Smooth muscle cell (in vitro differentiated cells): ENCODE measurements at regions not wholly inside any gene's neighbourhood (a gene's known extent, or its start where the extent isn't known, plus 50 kb on each side); places are given as distances from the start of the nearest gene placed in this dataset.

Experiments used
- DNase-seq: peaks from one replicate; lab custom pipeline; 2025; ENCODE audit not compliant: unreplicated experiment; lab: John Stamatoyannopoulos, UW
- H2AFZ ChIP-seq: fragments of 200-600 bp; sonication (generic); 2 replicates; pipeline ENCODE4 v1.6.0; 2016; ENCODE audit warnings: antibody characterized with exemption, low read depth, mild to moderate bottlenecking
- H3F3A ChIP-seq: fragments of 200-600 bp; sonication (generic); 2 replicates; pipeline ENCODE4 v1.6.0; 2017; ENCODE audit warnings: antibody characterized with exemption, low read depth
- H3K27ac ChIP-seq: fragments of 200-600 bp; sonication (generic); 2 replicates; pipeline ENCODE4 v1.5.1; 2016; ENCODE audit warnings: low read depth, mild to moderate bottlenecking
- H3K27me3 ChIP-seq: fragments of 200-600 bp; sonication (generic); 2 replicates; pipeline ENCODE4 v1.6.1; 2016; ENCODE audit warnings: low read depth, mild to moderate bottlenecking
- H3K36me3 ChIP-seq: fragments of 200-600 bp; sonication (generic); 2 replicates; pipeline ENCODE4 v1.5.1; 2016; ENCODE audit warnings: low read depth
- H3K4me1 ChIP-seq: fragments of 200-600 bp; sonication (generic); 2 replicates; pipeline ENCODE4 v1.5.1; 2016; ENCODE audit warnings: low read depth
- H3K4me2 ChIP-seq: fragments of 200-600 bp; sonication (generic); 2 replicates; pipeline ENCODE4 v1.6.0; 2016; ENCODE audit warnings: mild to moderate bottlenecking
- H3K4me3 ChIP-seq: fragments of 200-600 bp; sonication (generic); 2 replicates; pipeline ENCODE4 v1.5.1; 2016; ENCODE audit warnings: mild to moderate bottlenecking
- H3K79me2 ChIP-seq: fragments of 200-600 bp; sonication (generic); 2 replicates; pipeline ENCODE4 v1.6.0; 2016; ENCODE audit warnings: low read depth, mild to moderate bottlenecking
- H3K9ac ChIP-seq: fragments of 200-600 bp; sonication (generic); 2 replicates; pipeline ENCODE4 v1.6.0; 2016; ENCODE audit warnings: low read depth
- H3K9me3 ChIP-seq: fragments of 200-600 bp; sonication (generic); replicated peaks from 2 replicates; pipeline ENCODE4 v1.5.1; 2016; ENCODE audit warnings: low read depth
- H4K20me1 ChIP-seq: fragments of 200-600 bp; sonication (generic); 2 replicates; pipeline ENCODE4 v1.6.0; 2016; ENCODE audit warnings: low read depth
- WGBS: methylation state at CpG from one replicate; pipeline ENCODE4 v1.1.7; 2016; ENCODE audit warnings: low lambda C conversion rate; 5-methylcytosine and 5-hydroxymethylcytosine counted together
- TF ChIP-seq, protein P1 (sequence below): fragments of 200-600 bp; sonication (generic); IDR thresholded peaks from 2 replicates; pipeline ENCODE4 v1.5.1; 2017; ENCODE audit warnings: borderline replicate concordance, mild to moderate bottlenecking, antibody characterized with exemption; ENCODE audit not compliant: insufficient read depth, poor library complexity, severe bottlenecking

DNA sequence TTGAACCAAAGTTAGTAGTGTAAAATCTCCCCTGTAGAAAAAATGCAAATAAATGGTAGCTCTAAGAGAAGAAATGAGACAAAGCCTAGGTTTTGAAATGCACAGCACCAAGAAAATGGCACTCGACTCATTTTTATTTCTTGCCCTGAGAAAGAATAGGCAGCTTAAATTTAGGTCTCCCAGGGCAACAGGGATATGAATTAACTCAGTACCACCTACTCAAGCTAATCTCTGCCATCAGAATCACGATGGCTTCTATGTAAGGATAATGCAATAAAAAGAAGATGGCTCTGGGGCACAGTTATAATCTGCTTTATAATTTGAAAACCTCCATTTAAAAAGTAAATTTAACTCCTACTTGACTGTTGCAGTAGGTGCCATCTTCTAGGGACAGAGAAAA is 1784.3 kb downstream of the LRRC4C start:
- peaks cover 8% of the 10 kb centered on the region for H3F3A ChIP-seq
- H3K36me3 ChIP-seq = no peaks in the 10 kb centered on the region
- no peak overlapping the region for H3K27ac ChIP-seq
- DNase-seq = no peak
- H3K79me2 ChIP-seq = no peaks in the 10 kb centered on the region
- WGBS = 83% methylated on average over 2 of the region's 2 CpGs
- no peak overlapping the region for H3K4me2 ChIP-seq
- TF ChIP-seq, protein P1, sequence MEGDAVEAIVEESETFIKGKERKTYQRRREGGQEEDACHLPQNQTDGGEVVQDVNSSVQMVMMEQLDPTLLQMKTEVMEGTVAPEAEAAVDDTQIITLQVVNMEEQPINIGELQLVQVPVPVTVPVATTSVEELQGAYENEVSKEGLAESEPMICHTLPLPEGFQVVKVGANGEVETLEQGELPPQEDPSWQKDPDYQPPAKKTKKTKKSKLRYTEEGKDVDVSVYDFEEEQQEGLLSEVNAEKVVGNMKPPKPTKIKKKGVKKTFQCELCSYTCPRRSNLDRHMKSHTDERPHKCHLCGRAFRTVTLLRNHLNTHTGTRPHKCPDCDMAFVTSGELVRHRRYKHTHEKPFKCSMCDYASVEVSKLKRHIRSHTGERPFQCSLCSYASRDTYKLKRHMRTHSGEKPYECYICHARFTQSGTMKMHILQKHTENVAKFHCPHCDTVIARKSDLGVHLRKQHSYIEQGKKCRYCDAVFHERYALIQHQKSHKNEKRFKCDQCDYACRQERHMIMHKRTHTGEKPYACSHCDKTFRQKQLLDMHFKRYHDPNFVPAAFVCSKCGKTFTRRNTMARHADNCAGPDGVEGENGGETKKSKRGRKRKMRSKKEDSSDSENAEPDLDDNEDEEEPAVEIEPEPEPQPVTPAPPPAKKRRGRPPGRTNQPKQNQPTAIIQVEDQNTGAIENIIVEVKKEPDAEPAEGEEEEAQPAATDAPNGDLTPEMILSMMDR = no peak
- H2AFZ ChIP-seq = no peak overlapping the region
- H3K27me3 ChIP-seq = no peaks in the 10 kb centered on the region
- no peaks in the 10 kb centered on the region for H3K4me1 ChIP-seq
- no peak overlapping the region for H3K9ac ChIP-seq
- no peaks in the 10 kb centered on the region for H3K9me3 ChIP-seq
- no peak overlapping the region for H3K4me3 ChIP-seq
- H4K20me1 ChIP-seq = no peaks in the 10 kb centered on the region

DNA sequence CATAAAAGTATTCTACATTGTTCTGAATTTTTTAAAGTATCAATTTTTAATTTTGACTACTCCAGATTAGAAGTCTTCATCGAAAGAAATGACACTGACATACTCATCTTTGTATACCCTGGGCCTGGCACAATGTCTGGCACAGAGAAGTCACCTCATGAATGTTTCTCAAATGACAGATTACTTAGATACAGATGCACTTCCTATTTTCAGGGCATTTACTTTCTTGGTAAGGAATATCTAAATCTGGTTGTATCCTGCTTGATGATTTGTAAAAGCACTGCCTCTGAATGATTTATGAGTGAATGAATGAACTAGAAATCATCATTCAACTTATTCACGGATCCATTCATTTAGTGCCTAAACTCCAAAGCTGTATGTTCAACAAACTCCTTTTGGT is 1784.7 kb downstream of the LRRC4C start:
- peaks cover 4% of the 10 kb centered on the region for H3F3A ChIP-seq
- no peak for DNase-seq
- H3K9me3 ChIP-seq = no peaks in the 10 kb centered on the region
- H3K4me2 ChIP-seq = no peak overlapping the region
- no peaks in the 10 kb centered on the region for H3K79me2 ChIP-seq
- TF ChIP-seq, protein P1 = no peak
- no peaks in the 10 kb centered on the region for H3K27me3 ChIP-seq
- no peaks in the 10 kb centered on the region for H3K36me3 ChIP-seq
- no peaks in the 10 kb centered on the region for H3K4me1 ChIP-seq
- no peak overlapping the region for H3K9ac ChIP-seq
- H3K4me3 ChIP-seq = no peak overlapping the region
- H4K20me1 ChIP-seq = no peaks in the 10 kb centered on the region
- WGBS = 88% methylated on average over 2 of the region's 2 CpGs
- H2AFZ ChIP-seq = no peak overlapping the region
- no peak overlapping the region for H3K27ac ChIP-seq

DNA sequence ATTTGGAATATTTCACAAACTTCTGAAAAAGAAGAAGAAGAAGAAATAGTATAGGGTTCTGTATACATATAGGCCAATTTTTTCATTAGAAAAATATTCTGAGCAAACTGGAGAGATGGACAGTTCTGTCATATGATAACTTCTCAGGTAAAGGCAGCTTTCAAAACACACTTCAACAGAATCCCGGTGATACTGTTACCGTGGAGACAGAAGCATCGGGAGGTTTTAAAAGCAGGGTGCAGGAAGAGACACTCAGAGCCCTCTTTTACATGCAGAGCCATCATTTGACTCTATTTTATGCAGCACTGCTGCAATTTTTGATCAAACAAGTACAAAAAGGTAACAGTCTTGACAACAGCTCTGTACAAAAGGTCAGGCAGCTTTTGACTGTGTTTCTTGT is 1785.4 kb downstream of the LRRC4C start:
- Histone ChIP-seq H3K4me1 (no peaks in the 10 kb centered on the region), H3K27ac (no peak overlapping the region), H2AFZ (no peak overlapping the region), H3K27me3 (no peaks in the 10 kb centered on the region), H3K79me2 (no peaks in the 10 kb centered on the region), H4K20me1 (no peaks in the 10 kb centered on the region), H3K9ac (no peak overlapping the region), H3K4me3 (no peak overlapping the region), H3K4me2 (no peak overlapping the region), H3K36me3 (no peaks in the 10 kb centered on the region), H3K9me3 (no peaks in the 10 kb centered on the region), H3F3A (no peaks in the 10 kb centered on the region)
- DNase-seq = no peak
- TF ChIP-seq, protein P1 = no peak
- 82% methylated on average over 3 of the region's 3 CpGs for WGBS

DNA sequence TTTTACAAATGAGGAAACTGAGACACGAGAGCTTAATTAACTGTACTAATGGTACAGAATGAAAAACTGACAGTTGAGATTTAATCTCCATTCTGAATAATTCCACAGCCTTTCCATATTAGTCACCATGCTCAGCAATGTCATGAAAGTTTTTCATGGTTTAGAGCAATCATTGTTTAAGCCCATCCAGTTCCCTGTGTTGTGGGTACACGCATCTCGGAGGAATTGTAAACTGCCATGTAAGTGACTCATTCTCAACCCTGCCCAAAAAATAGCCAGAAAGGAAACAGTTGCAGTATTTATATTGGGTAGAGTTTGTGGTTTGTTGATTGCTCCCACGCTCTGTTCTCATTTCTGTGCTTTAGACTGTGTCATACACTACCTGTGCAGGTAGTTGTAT is 1790.8 kb downstream of the LRRC4C start:
- no peaks in the 10 kb centered on the region for H3F3A ChIP-seq
- no peak overlapping the region for H3K9ac ChIP-seq
- H2AFZ ChIP-seq = no peak overlapping the region
- H3K79me2 ChIP-seq = no peaks in the 10 kb centered on the region
- 15% methylated on average over 4 of the region's 4 CpGs for WGBS
- no peaks in the 10 kb centered on the region for H4K20me1 ChIP-seq
- H3K4me2 ChIP-seq = peak overlapping the region; percentile 34
- TF ChIP-seq, protein P1 = no peak
- DNase-seq = no peak
- no peaks in the 10 kb centered on the region for H3K36me3 ChIP-seq
- peak overlapping the region; percentile 28 for H3K27ac ChIP-seq
- no peaks in the 10 kb centered on the region for H3K27me3 ChIP-seq
- no peak overlapping the region for H3K4me3 ChIP-seq
- H3K9me3 ChIP-seq = no peaks in the 10 kb centered on the region
- no peaks in the 10 kb centered on the region for H3K4me1 ChIP-seq
